Endothelial cell of umbilical vein (primary cell): ENCODE measurements at regions not wholly inside any gene's neighbourhood (a gene's known extent, or its start where the extent isn't known, plus 50 kb on each side); places are given as distances from the start of the nearest gene placed in this dataset.

Experiments
- BruUV-seq: library from RNA; stranded (reverse); fragments of 400-500 nt; replicated peaks from 2 replicates; lab custom pipeline; 2021; lab: Mats Ljungman, UMichigan
- CTCF ChIA-PET: fragments of 300-600, 350-600 bp; sonication (Branson Sonifier 250); formaldehyde crosslinking; loops from one replicate; lab custom pipeline; 2021; ENCODE audit warnings: antibody characterized with exemption, inconsistent platforms; lab: Charles Lee
- POLR2A ChIA-PET: fragments of 300-600, 350-600 bp; sonication (Branson Sonifier 250); formaldehyde crosslinking; loops from one replicate; lab custom pipeline; 2021; ENCODE audit warnings: antibody characterized with exemption, inconsistent platforms; lab: Charles Lee
- DNase-seq: peaks from one replicate; pipeline ENCODE4 v3.0.0-alpha.2; 2011; ENCODE audit warnings: low read depth, low spot score
- FAIRE-seq: peaks from 2 replicates; lab custom pipeline; 2011; peaks lifted over from hg19 to GRCh38; lab: Jason Lieb, UNC
- H2AFZ ChIP-seq: 2 replicates; pipeline ENCODE4 v1.6.0; 2012; ENCODE audit warnings: low read depth, low read length, control low read depth, inconsistent platforms
- H3K27ac ChIP-seq: 2 replicates; pipeline ENCODE4 v1.5.1; 2011; ENCODE audit warnings: low read depth, mild to moderate bottlenecking, control low read depth, low read length, moderate library complexity; ENCODE audit not compliant: insufficient read depth
- H3K27me3 ChIP-seq, 2 experiments: 2 replicates each; pipeline versions ENCODE4 v1.6.0 to v1.6.1; 2011; ENCODE audit warnings: low read length in 2 of 2, mixed read lengths in 1 of 2; ENCODE audit not compliant: control insufficient read depth in 2 of 2, insufficient read depth in 2 of 2
- H3K36me3 ChIP-seq, 2 experiments: 2 replicates in 1 of 2; 3 replicates in 1 of 2; pipeline ENCODE4 v1.5.1; 2011; ENCODE audit warnings: low read length in 2 of 2, mild to moderate bottlenecking in 1 of 2, moderate library complexity in 1 of 2; ENCODE audit not compliant: control insufficient read depth in 2 of 2, insufficient read depth in 2 of 2; ENCODE audit errors: extremely low read depth in 1 of 2
- H3K4me1 ChIP-seq: 3 replicates; pipeline ENCODE4 v1.5.1; 2011; ENCODE audit warnings: mild to moderate bottlenecking, low read length; ENCODE audit not compliant: control insufficient read depth, insufficient read depth; ENCODE audit errors: extremely low read depth
- H3K4me2 ChIP-seq: 2 replicates; pipeline ENCODE4 v1.6.1; 2011; ENCODE audit warnings: low read length, control low read depth, mixed read lengths; ENCODE audit not compliant: insufficient read depth
- H3K4me3 ChIP-seq, 3 experiments: fragments of 200-600 bp in 1 of 3; sonication (generic), shearing (Covaris generic) in 1 of 3; replicated peaks in 1 of 3; 2 replicates each; pipeline ENCODE4 v1.5.1; 2011 to 2016; ENCODE audit warnings: control low read depth in 3 of 3, low read length in 3 of 3, mild to moderate bottlenecking in 2 of 3, inconsistent platforms in 1 of 3, low read depth in 1 of 3, moderate library complexity in 1 of 3; ENCODE audit not compliant: insufficient read depth in 1 of 3
- H3K79me2 ChIP-seq: 2 replicates; pipeline ENCODE4 v1.6.0; 2012; ENCODE audit warnings: low read length, inconsistent platforms; ENCODE audit not compliant: control insufficient read depth, insufficient read depth
- H3K9ac ChIP-seq: replicated peaks from 2 replicates; pipeline ENCODE3; 2011; ENCODE audit warnings: low read length, control low read depth; ENCODE audit not compliant: insufficient read depth; ENCODE audit errors: extremely low read depth
- H3K9me1 ChIP-seq: replicated peaks from 3 replicates; pipeline ENCODE4 v1.6.0; 2011; ENCODE audit warnings: mild to moderate bottlenecking, low read length; ENCODE audit not compliant: control insufficient read depth, insufficient read depth; ENCODE audit errors: extremely low read depth
- H3K9me3 ChIP-seq: replicated peaks from 2 replicates; pipeline ENCODE4 v1.5.1; 2012; ENCODE audit warnings: low read length, inconsistent platforms; ENCODE audit not compliant: control insufficient read depth, insufficient read depth
- H4K20me1 ChIP-seq: replicated peaks from 2 replicates; pipeline ENCODE3; 2011; ENCODE audit warnings: mild to moderate bottlenecking, low read length; ENCODE audit not compliant: control insufficient read depth, insufficient read depth; ENCODE audit errors: extremely low read depth
- EZH2 ChIP-seq: IDR thresholded peaks from 2 replicates; pipeline ENCODE4 v1.6.1; 2012; ENCODE audit warnings: borderline replicate concordance, low read depth, mild to moderate bottlenecking, moderate library complexity, low read length, inconsistent platforms; ENCODE audit not compliant: severe bottlenecking
- FOS ChIP-seq: IDR thresholded peaks from 2 replicates; pipeline ENCODE4 v1.6.1; 2011; ENCODE audit warnings: mild to moderate bottlenecking, low read length, moderate library complexity, borderline replicate concordance; ENCODE audit not compliant: insufficient read depth
- GATA2 ChIP-seq: IDR thresholded peaks from 2 replicates; pipeline ENCODE4 v1.7.0; 2011; ENCODE audit warnings: low read depth, mild to moderate bottlenecking, moderate library complexity, mixed read lengths, low read length; ENCODE audit not compliant: insufficient read length, insufficient read depth
- JUN ChIP-seq: IDR thresholded peaks from 2 replicates; pipeline ENCODE4 v1.6.1; 2011; ENCODE audit warnings: borderline replicate concordance, low read depth; ENCODE audit not compliant: insufficient read length, insufficient read depth
- MYC ChIP-seq: IDR thresholded peaks from one replicate; pipeline ENCODE4 v1.6.1; 2011; ENCODE audit warnings: mild to moderate bottlenecking, low read depth, low read length
- POLR2A ChIP-seq: IDR thresholded peaks from 2 replicates; pipeline ENCODE4 v1.6.1; 2012; ENCODE audit warnings: low read depth, mild to moderate bottlenecking, control low read depth, low read length
- POLR2AphosphoS5 ChIP-seq: IDR thresholded peaks from 2 replicates; pipeline ENCODE4 v1.6.1; 2012; ENCODE audit warnings: low read depth, mild to moderate bottlenecking, control low read depth, low read length, moderate library complexity; ENCODE audit not compliant: insufficient read depth
- dilution Hi-C: fragments of 300-500 bp; cut with MboI; formaldehyde crosslinking; loops from one replicate; pipeline ENCODE4 v1.15.0; 2019; ENCODE audit warnings: low sequenced_read_pairs; ENCODE audit not compliant: extremely low pct_ligation_motif_present
- intact Hi-C: fragments of 100-400 bp; cut with micrococcal nuclease; formaldehyde crosslinking; loops from one replicate; pipeline ENCODE4 v1.10.0; 2022
- TF ChIP-seq, protein P1 (sequence below): IDR thresholded peaks from 2 replicates; pipeline ENCODE4 v1.6.1; 2011; ENCODE audit not compliant: insufficient read depth, insufficient read length
- TF ChIP-seq, protein P2 (sequence below), 2 donors: IDR thresholded peaks; 1 replicate in 1 of 2; 2 replicates in 1 of 2; pipeline ENCODE4 v1.5.1; 2011; ENCODE audit warnings: low read length in 2 of 2, mild to moderate bottlenecking in 2 of 2, moderate library complexity in 2 of 2, control low read depth in 1 of 2, inconsistent platforms in 1 of 2, low read depth in 1 of 2; ENCODE audit not compliant: insufficient read depth in 1 of 2; ENCODE audit errors: extremely low read depth in 1 of 2

DNA sequence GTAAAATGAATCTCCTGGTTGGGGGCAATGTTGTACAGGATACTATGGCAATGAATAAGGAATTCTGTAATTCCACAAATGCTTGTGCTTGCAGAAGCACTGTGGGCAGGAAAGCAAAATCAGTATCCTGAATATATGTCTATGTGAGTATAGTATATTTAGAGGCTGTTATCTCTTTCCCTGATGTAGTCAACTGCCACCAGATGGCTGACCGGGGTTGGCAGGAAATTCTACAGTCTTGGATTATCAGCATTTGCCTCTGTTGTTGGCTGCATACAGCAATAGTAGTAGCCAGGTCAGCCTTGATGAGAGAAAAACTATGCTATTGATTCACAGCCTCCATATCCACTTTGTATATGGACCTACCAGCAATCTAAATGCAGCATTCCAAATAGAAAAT is 425.1 kb upstream of the JAG1 start:
- Histone ChIP-seq H3K9me1 (no peaks in the 10 kb centered on the region), H3K27me3 (no peaks in the 10 kb centered on the region), H3K4me2 (no peak overlapping the region), H3K27ac (no peak overlapping the region), H2AFZ (no peak overlapping the region), H3K4me1 (peaks cover 12% of the 10 kb centered on the region), H4K20me1 (no peaks in the 10 kb centered on the region), H3K79me2 (no peaks in the 10 kb centered on the region), H3K36me3 (no peaks in the 10 kb centered on the region), H3K9me3 (no peaks in the 10 kb centered on the region), H3K4me3 (no peak overlapping the region), H3K9ac (no peak overlapping the region)
- no TSS peak for BruUV-seq
- peak; percentile 37 for DNase-seq
- dilution Hi-C loops = no loop called here
- ChIA-PET POLR2A (no interaction called here), CTCF (no interaction called here)
- TF ChIP-seq, protein P1, sequence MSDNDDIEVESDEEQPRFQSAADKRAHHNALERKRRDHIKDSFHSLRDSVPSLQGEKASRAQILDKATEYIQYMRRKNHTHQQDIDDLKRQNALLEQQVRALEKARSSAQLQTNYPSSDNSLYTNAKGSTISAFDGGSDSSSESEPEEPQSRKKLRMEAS = no peak
- TF ChIP-seq JUN (no peak), POLR2AphosphoS5 (no peak), FOS (no peak), MYC (no peak), EZH2 (no peak), POLR2A (no peak), GATA2 (no peak)
- TF ChIP-seq, protein P2, sequence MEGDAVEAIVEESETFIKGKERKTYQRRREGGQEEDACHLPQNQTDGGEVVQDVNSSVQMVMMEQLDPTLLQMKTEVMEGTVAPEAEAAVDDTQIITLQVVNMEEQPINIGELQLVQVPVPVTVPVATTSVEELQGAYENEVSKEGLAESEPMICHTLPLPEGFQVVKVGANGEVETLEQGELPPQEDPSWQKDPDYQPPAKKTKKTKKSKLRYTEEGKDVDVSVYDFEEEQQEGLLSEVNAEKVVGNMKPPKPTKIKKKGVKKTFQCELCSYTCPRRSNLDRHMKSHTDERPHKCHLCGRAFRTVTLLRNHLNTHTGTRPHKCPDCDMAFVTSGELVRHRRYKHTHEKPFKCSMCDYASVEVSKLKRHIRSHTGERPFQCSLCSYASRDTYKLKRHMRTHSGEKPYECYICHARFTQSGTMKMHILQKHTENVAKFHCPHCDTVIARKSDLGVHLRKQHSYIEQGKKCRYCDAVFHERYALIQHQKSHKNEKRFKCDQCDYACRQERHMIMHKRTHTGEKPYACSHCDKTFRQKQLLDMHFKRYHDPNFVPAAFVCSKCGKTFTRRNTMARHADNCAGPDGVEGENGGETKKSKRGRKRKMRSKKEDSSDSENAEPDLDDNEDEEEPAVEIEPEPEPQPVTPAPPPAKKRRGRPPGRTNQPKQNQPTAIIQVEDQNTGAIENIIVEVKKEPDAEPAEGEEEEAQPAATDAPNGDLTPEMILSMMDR (IDR thresholded peaks at IDR 0.05; ENCODE audit: extremely low read depth in 1 of 2, insufficient read depth in 1 of 2, low read depth in 1 of 2, low read length in 2 of 2) = no peak
- intact Hi-C loops = no loop called here
- no peak for FAIRE-seq
